Endodermal cell (in vitro differentiated cells): ENCODE measurements at regions not wholly inside any gene's neighbourhood (a gene's known extent, or its start where the extent isn't known, plus 50 kb on each side); places are given as distances from the start of the nearest gene placed in this dataset.

ENCODE experiments used
- DNase-seq: peaks from one replicate; pipeline ENCODE4 v3.0.0-alpha.2; 2017
- H3K27ac ChIP-seq: 2 replicates; pipeline ENCODE4 v1.5.1; 2013; ENCODE audit warnings: mild to moderate bottlenecking, low read depth, low read length, moderate library complexity
- H3K27me3 ChIP-seq: 2 replicates; pipeline ENCODE4 v1.6.1; 2013; ENCODE audit warnings: mild to moderate bottlenecking, low read length, moderate library complexity; ENCODE audit not compliant: insufficient read depth, control insufficient read depth, poor library complexity, severe bottlenecking
- H3K36me3 ChIP-seq: 2 replicates; pipeline ENCODE4 v1.7.0; 2013; ENCODE audit warnings: mild to moderate bottlenecking, low read length, moderate library complexity; ENCODE audit not compliant: control insufficient read depth, insufficient read depth
- H3K4me1 ChIP-seq: one replicate; pipeline ENCODE4 v1.7.0; 2013; ENCODE audit warnings: low read length; ENCODE audit not compliant: control insufficient read depth, insufficient read depth
- H3K4me3 ChIP-seq: 2 replicates; pipeline ENCODE4 v1.5.1; 2013; ENCODE audit warnings: mild to moderate bottlenecking, low read length, moderate library complexity
- H3K9ac ChIP-seq: 2 replicates; pipeline ENCODE4 v1.6.1; 2013; ENCODE audit warnings: mild to moderate bottlenecking, low read length, moderate library complexity; ENCODE audit not compliant: poor library complexity, severe bottlenecking; ENCODE audit errors: extremely low read depth
- H3K9me3 ChIP-seq: 2 replicates; pipeline ENCODE4 v1.6.1; 2013; ENCODE audit warnings: mild to moderate bottlenecking, low read length, moderate library complexity; ENCODE audit not compliant: control insufficient read depth
- H3K27ac Mint-ChIP-seq: 2 replicates; pipeline ENCODE4 v1.8.0; 2020; ENCODE audit warnings: mixed read lengths
- H3K27me3 Mint-ChIP-seq: 2 replicates; pipeline ENCODE4 v1.8.0; 2021; ENCODE audit warnings: mild to moderate bottlenecking, mixed read lengths; ENCODE audit not compliant: insufficient read depth
- H3K36me3 Mint-ChIP-seq: 2 replicates; pipeline ENCODE4 v1.8.0; 2020; ENCODE audit warnings: low read depth, mixed read lengths
- H3K4me1 Mint-ChIP-seq: 2 replicates; pipeline ENCODE4 v1.8.0; 2020; ENCODE audit warnings: mixed read lengths
- H3K4me3 Mint-ChIP-seq: 2 replicates; pipeline ENCODE4 v1.8.0; 2020; ENCODE audit warnings: mild to moderate bottlenecking, moderate library complexity, mixed read lengths
- H3K9me3 Mint-ChIP-seq: 2 replicates; pipeline ENCODE4 v1.8.0; 2020; ENCODE audit warnings: mild to moderate bottlenecking, mixed read lengths
- WGBS, 2 experiments: methylation state at CpG; one replicate each; pipeline versions ENCODE4 v1.1.5 to v1.1.7; 2013; ENCODE audit warnings: missing lambda C conversion rate in 2 of 2, mixed read lengths in 1 of 2; ENCODE audit not compliant: insufficient coverage in 1 of 2, insufficient read length in 1 of 2; 5-methylcytosine and 5-hydroxymethylcytosine counted together
- TF ChIP-seq, protein P1 (sequence below): fragments of 200-600 bp; sonication (generic); conservative IDR thresholded peaks from 2 replicates; pipeline ENCODE4 v1.5.0; 2021; ENCODE audit warnings: antibody characterized with exemption, mild to moderate bottlenecking

DNA sequence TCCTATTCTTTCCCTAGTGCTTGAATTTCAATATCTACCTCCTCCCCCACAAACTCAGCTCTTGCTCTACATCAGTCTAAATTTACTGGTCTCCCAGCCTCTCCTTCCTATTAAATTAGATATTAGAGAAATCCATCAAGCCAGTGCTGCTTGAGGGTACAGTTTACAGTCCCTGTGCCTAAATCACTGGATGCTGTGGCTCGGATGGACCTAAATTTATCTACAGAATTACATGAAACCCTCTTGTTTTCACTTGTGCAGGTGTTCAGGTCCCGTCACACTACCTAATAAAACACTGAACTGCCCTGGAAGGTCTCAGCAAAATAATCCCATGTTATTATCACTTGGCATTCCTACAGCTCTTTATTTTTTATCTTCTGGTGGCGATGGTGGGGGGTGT is 134.7 kb upstream of the E2F8 start:
- Histone ChIP-seq H3K9ac (no peak overlapping the region), H3K27ac (no peak overlapping the region), H3K4me3 (no peak overlapping the region), H3K36me3 (no peaks in the 10 kb centered on the region), H3K27me3 (peaks cover 6% of the 10 kb centered on the region), H3K9me3 (no peaks in the 10 kb centered on the region), H3K4me1 (no peaks in the 10 kb centered on the region)
- Mint-ChIP-seq H3K9me3 (no peaks in the 10 kb centered on the region), H3K27me3 (peaks cover 11% of the 10 kb centered on the region), H3K4me1 (no peaks in the 10 kb centered on the region), H3K36me3 (no peaks in the 10 kb centered on the region), H3K4me3 (no peak overlapping the region), H3K27ac (no peak overlapping the region)
- 90 to 100% methylated on average over 1 to 2 of the region's 3 CpGs for WGBS, 2 experiments
- DNase-seq = no peak
- TF ChIP-seq, protein P1, sequence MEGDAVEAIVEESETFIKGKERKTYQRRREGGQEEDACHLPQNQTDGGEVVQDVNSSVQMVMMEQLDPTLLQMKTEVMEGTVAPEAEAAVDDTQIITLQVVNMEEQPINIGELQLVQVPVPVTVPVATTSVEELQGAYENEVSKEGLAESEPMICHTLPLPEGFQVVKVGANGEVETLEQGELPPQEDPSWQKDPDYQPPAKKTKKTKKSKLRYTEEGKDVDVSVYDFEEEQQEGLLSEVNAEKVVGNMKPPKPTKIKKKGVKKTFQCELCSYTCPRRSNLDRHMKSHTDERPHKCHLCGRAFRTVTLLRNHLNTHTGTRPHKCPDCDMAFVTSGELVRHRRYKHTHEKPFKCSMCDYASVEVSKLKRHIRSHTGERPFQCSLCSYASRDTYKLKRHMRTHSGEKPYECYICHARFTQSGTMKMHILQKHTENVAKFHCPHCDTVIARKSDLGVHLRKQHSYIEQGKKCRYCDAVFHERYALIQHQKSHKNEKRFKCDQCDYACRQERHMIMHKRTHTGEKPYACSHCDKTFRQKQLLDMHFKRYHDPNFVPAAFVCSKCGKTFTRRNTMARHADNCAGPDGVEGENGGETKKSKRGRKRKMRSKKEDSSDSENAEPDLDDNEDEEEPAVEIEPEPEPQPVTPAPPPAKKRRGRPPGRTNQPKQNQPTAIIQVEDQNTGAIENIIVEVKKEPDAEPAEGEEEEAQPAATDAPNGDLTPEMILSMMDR = no peak

DNA sequence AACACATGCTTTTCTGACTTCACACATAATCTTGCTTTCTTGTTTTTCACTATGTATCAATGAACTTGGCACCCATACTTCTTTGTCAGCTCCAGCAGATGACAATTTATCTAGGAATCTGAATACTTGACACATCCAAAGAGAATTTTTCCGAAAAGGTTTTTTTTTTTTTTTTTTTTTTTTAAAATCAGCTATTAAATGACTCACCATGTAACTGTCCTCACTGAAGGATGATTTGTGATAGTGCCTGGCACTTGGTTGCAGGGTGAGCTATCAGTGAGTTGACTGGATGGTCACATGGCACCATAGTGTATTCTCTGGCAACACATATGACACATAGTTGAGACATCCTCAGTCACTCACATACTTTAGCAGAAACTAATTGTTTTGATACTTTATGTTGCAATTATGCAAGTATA is 133.4 kb upstream of the E2F8 start:
- Histone ChIP-seq H3K4me3 (no peak overlapping the region), H3K4me1 (no peaks in the 10 kb centered on the region), H3K27me3 (peaks cover 1% of the 10 kb centered on the region), H3K27ac (no peak overlapping the region), H3K9me3 (no peaks in the 10 kb centered on the region), H3K36me3 (no peaks in the 10 kb centered on the region), H3K9ac (no peak overlapping the region)
- H3K9me3 Mint-ChIP-seq = no peaks in the 10 kb centered on the region
- H3K27ac Mint-ChIP-seq = no peak overlapping the region
- H3K4me3 Mint-ChIP-seq = no peak overlapping the region
- H3K27me3 Mint-ChIP-seq = peaks cover 11% of the 10 kb centered on the region
- no peaks in the 10 kb centered on the region for H3K36me3 Mint-ChIP-seq
- no peak for DNase-seq
- TF ChIP-seq, protein P1 = no peak
- WGBS, 2 experiments = 100% methylated on average over 1 of the region's 1 CpG; no CpG with 5 or more reads in 1 of the 2 experiments
- H3K4me1 Mint-ChIP-seq = no peaks in the 10 kb centered on the region

DNA sequence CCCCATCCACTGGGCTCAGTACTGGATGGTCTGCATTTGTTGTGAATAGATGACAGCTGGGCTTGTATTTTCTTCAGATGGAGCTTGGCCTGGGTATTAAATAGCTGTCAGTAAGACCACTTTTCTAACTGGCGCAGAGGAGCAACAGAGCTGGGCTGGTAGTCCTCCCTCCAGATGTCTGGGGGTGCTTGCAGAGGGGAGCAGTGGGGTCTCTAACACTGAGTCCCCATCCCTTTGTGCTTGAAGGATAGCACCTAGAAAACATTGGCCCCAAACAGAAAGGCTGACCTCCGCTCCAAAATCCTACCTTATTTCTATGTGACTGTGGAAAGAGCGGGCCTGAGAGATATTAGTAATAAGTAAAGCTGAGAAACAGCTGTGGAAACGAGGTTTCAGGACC is 131.6 kb upstream of the E2F8 start:
- Mint-ChIP-seq H3K9me3 (no peaks in the 10 kb centered on the region), H3K36me3 (no peaks in the 10 kb centered on the region), H3K4me1 (no peaks in the 10 kb centered on the region), H3K4me3 (no peak overlapping the region), H3K27me3 (peaks cover 12% of the 10 kb centered on the region), H3K27ac (no peak overlapping the region)
- Histone ChIP-seq H3K27ac (no peak overlapping the region), H3K36me3 (no peaks in the 10 kb centered on the region), H3K9me3 (no peaks in the 10 kb centered on the region), H3K4me3 (no peak overlapping the region), H3K4me1 (no peaks in the 10 kb centered on the region), H3K27me3 (no peaks in the 10 kb centered on the region), H3K9ac (no peak overlapping the region)
- DNase-seq = no peak
- TF ChIP-seq, protein P1 = no peak
- 86 to 100% methylated on average over 1 to 4 of the region's 4 CpGs for WGBS, 2 experiments
